Gastrocnemius medialis (tissue), 4 donors: ENCODE measurements at regions not wholly inside any gene's neighbourhood (a gene's known extent, or its start where the extent isn't known, plus 50 kb on each side); places are given as distances from the start of the nearest gene placed in this dataset.

Experiments
- ATAC-seq, 2 donors: fragments of 150-250 bp; one replicate each; pipeline ENCODE4 v1.9.1; 2016
- DNase-seq, 2 donors: peaks; one replicate each; pipeline ENCODE4 v3.0.0-alpha.2; 2019
- H3K27ac ChIP-seq, 4 donors: fragments of 200-600 bp; sonication (generic); 1 replicate in 1 of 4; 2 replicates in 3 of 4; pipeline ENCODE4 v1.5.1; 2016 to 2018; ENCODE audit warnings: mild to moderate bottlenecking in 2 of 4, moderate library complexity in 1 of 4
- H3K27me3 ChIP-seq, 3 donors: fragments of 200-600 bp; sonication (generic) in 2 of 3; 1 replicate in 1 of 3; 2 replicates in 2 of 3; pipeline versions ENCODE4 v1.5.1 to v1.6.0; 2016 to 2019; ENCODE audit warnings: mild to moderate bottlenecking in 1 of 3, moderate library complexity in 1 of 3
- H3K36me3 ChIP-seq, 2 donors: fragments of 200-600 bp; sonication (generic) in 1 of 2; one replicate each; pipeline ENCODE4 v1.5.1; 2017 to 2018
- H3K4me1 ChIP-seq, 2 donors: fragments of 200-600 bp; sonication (generic) in 1 of 2; one replicate each; pipeline ENCODE4 v1.5.1; 2016 to 2017; ENCODE audit warnings: mild to moderate bottlenecking in 2 of 2
- H3K4me3 ChIP-seq, 4 donors: fragments of 200-600 bp; sonication (generic) in 3 of 4; 1 replicate in 1 of 4; 2 replicates in 3 of 4; pipeline ENCODE4 v1.5.1; 2016 to 2019; ENCODE audit warnings: mild to moderate bottlenecking in 2 of 4
- H3K9me3 ChIP-seq, 3 donors: fragments of 200-600 bp; sonication (generic) in 2 of 3; 1 replicate in 1 of 3; 2 replicates in 2 of 3; pipeline ENCODE4 v1.5.1; 2016 to 2019
- POLR2A ChIP-seq, 2 donors: fragments of 450-650 bp; IDR thresholded peaks; one replicate each; pipeline ENCODE4 v1.6.1; 2017; ENCODE audit warnings: antibody characterized with exemption in 2 of 2, mild to moderate bottlenecking in 2 of 2, moderate library complexity in 2 of 2
- in situ Hi-C, 4 donors: fragments of 200-750 bp; cut with MboI; loops; one replicate each; pipeline versions ENCODE4 v1.15.0 to v1.8.0; 2017; ENCODE audit warnings: low sequenced_read_pairs in 4 of 4
- intact Hi-C: fragments of 100-400 bp; cut with DNase I; formaldehyde crosslinking; loops from one replicate; pipeline ENCODE4 v1.15.1; 2023; ENCODE audit warnings: low total_unique reads
- TF ChIP-seq, protein P1 (sequence below), 5 experiments: fragments of 450-650 bp in 3 of 5; fragments of 200-600 bp in 2 of 5; sonication (generic) in 2 of 5; IDR thresholded peaks in 4 of 5; conservative IDR thresholded peaks in 1 of 5; 1 replicate in 4 of 5; 2 replicates in 1 of 5; pipeline ENCODE4 v1.5.1; 2016 to 2019; ENCODE audit warnings: antibody characterized with exemption in 5 of 5, mild to moderate bottlenecking in 3 of 5, moderate library complexity in 3 of 5

DNA sequence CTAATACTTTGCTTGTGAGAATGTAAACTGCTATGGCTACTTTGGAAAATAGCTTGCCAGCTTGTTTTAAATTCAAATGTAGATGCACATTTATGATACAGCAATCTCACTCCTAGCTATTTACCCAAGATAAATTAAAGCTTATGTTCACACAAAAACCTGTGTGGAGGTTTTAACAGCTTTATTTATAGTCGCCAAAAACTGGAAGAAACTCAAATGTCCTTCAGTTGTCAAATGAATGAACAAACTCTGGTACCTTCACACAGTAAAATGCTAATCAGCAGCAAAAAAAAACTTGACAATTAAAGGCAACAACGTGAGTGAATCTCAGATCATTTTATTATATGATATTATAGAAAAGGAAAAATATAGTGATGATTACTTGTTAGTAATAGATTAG, 248.6 kb upstream of the NECTIN3 start:
- H3K4me3 ChIP-seq = no peak overlapping the region
- H3K27me3 ChIP-seq = no peaks in the 10 kb centered on the region
- DNase-seq = no peak
- H3K4me1 ChIP-seq = no peaks in the 10 kb centered on the region
- intact Hi-C loops = no loop called here
- in situ Hi-C loops = no loop called here
- H3K9me3 ChIP-seq = no peaks in the 10 kb centered on the region
- TF ChIP-seq, protein P1, sequence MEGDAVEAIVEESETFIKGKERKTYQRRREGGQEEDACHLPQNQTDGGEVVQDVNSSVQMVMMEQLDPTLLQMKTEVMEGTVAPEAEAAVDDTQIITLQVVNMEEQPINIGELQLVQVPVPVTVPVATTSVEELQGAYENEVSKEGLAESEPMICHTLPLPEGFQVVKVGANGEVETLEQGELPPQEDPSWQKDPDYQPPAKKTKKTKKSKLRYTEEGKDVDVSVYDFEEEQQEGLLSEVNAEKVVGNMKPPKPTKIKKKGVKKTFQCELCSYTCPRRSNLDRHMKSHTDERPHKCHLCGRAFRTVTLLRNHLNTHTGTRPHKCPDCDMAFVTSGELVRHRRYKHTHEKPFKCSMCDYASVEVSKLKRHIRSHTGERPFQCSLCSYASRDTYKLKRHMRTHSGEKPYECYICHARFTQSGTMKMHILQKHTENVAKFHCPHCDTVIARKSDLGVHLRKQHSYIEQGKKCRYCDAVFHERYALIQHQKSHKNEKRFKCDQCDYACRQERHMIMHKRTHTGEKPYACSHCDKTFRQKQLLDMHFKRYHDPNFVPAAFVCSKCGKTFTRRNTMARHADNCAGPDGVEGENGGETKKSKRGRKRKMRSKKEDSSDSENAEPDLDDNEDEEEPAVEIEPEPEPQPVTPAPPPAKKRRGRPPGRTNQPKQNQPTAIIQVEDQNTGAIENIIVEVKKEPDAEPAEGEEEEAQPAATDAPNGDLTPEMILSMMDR (IDR thresholded peaks at IDR 0.05 in 4 of 5, conservative IDR thresholded peaks at IDR 0.05 in 1 of 5) = no peak
- no peak for TF ChIP-seq POLR2A (IDR thresholded peaks at IDR 0.05)
- no peak for ATAC-seq
- H3K36me3 ChIP-seq = no peaks in the 10 kb centered on the region
- H3K27ac ChIP-seq = no peak overlapping the region

DNA sequence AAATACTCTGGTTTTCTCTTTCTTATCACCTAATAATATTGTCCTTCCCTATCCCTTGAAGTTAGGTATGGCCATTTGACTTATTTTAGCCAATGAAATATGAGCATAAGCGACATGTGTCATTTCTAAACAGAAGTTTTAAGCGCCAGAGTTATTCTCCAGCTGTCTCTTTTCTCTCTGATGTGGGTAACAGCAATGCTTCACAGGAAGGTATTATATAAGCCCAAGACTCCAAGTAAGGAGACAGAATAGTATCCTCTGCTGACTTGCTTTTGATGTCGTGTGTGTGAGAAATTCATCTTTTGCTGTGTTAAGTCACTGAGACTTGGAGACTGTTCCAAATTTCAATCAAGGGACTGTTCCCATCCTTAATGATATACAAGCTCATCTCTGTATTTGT, 224.6 kb upstream of the NECTIN3 start:
- DNase-seq = no peak
- Histone ChIP-seq H3K4me1 (no peaks in the 10 kb centered on the region), H3K27ac (no peak overlapping the region), H3K27me3 (no peaks in the 10 kb centered on the region), H3K36me3 (no peaks in the 10 kb centered on the region), H3K4me3 (no peak overlapping the region), H3K9me3 (no peaks in the 10 kb centered on the region)
- TF ChIP-seq, protein P1 (IDR thresholded peaks at IDR 0.05 in 4 of 5, conservative IDR thresholded peaks at IDR 0.05 in 1 of 5) = no peak
- TF ChIP-seq POLR2A (IDR thresholded peaks at IDR 0.05) = no peak
- in situ Hi-C loops (no loop called here), intact Hi-C loops (no loop called here)
- ATAC-seq = no peak

DNA sequence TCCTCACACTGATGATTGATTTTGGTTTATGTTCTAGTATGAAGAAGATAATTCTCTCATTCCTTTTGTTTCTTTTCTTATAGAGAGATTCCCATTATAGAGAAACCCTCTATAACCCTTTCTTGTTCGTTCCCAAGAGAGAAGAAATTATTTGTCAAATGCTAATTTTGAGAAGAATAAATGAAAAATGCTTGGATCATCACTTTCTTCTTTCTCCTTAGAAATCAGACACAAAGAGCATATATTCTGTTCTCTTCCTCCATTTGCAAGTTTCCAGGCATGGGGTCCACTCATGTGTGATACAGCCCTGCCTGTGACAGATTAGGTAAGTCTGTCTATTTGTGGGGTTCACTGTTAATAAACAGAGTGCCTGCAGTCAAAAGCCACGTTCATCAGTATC, 222.6 kb upstream of the NECTIN3 start:
- ATAC-seq = no peak
- intact Hi-C loops = no loop called here
- no peaks in the 10 kb centered on the region for H3K36me3 ChIP-seq

DNA sequence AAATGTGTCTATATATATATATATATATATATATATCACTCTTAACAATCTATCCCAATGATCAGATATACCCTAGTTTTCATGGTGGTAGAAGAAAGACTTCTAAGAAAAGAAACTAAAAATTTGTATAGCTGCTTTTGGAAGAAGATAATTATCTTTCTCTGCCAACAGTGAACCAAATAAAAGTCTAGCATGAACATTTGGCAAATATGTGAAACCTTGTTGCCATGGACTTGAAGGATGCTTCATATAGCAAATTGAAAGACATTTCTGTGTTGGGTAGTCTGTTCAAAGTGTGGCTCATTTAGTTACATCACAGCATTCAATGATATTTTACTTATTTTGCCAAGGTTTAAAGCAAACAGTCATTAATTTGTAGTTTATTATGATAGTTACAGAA, 219.9 kb upstream of the NECTIN3 start:
- no peak overlapping the region for H3K27ac ChIP-seq
- H3K9me3 ChIP-seq = no peaks in the 10 kb centered on the region
- H3K27me3 ChIP-seq = no peaks in the 10 kb centered on the region
- in situ Hi-C loops = no loop called here
- TF ChIP-seq, protein P1 (IDR thresholded peaks at IDR 0.05 in 4 of 5, conservative IDR thresholded peaks at IDR 0.05 in 1 of 5) = no peak
- TF ChIP-seq POLR2A (IDR thresholded peaks at IDR 0.05) = no peak
- intact Hi-C loops = no loop called here
- H3K4me3 ChIP-seq = no peak overlapping the region
- DNase-seq (no peak), ATAC-seq (no peak)
- H3K4me1 ChIP-seq = no peaks in the 10 kb centered on the region
- H3K36me3 ChIP-seq = no peaks in the 10 kb centered on the region

More for the DNA sequence above, 222.6 kb upstream of the NECTIN3 start:
- H3K27me3 ChIP-seq = no peaks in the 10 kb centered on the region
- no peaks in the 10 kb centered on the region for H3K9me3 ChIP-seq
- no peak for TF ChIP-seq POLR2A (IDR thresholded peaks at IDR 0.05)
- TF ChIP-seq, protein P1 (IDR thresholded peaks at IDR 0.05 in 4 of 5, conservative IDR thresholded peaks at IDR 0.05 in 1 of 5) = no peak
- DNase-seq = no peak
- in situ Hi-C loops = no loop called here
- H3K4me1 ChIP-seq = no peaks in the 10 kb centered on the region
- H3K27ac ChIP-seq = no peak overlapping the region
- H3K4me3 ChIP-seq = no peak overlapping the region

DNA sequence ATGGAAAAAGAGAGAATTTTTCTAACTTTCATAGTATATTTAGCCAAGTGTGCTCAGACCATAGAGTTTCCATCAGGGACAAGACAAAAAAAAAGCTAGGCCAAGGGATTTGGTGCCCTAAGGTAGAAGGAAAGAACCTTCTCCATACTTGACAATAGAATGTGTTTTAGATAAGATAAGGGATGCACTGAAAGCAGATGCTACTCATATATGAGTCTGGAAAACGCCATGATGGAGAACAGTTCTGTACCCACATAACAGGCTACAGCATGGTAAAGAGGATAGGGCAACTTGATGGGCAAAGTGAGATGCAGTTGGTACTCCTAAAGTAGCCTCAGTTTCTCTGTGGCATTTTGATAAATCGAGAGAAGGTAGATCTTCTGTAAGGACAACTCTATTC, 216.4 kb upstream of the NECTIN3 start:
- TF ChIP-seq, protein P1 (IDR thresholded peaks at IDR 0.05 in 4 of 5, conservative IDR thresholded peaks at IDR 0.05 in 1 of 5) = no peak
- no peak for TF ChIP-seq POLR2A (IDR thresholded peaks at IDR 0.05)
- ATAC-seq (no peak), DNase-seq (no peak)
- no peaks in the 10 kb centered on the region for H3K9me3 ChIP-seq
- no peaks in the 10 kb centered on the region for H3K4me1 ChIP-seq
- H3K27me3 ChIP-seq = no peaks in the 10 kb centered on the region
- no peak overlapping the region for H3K27ac ChIP-seq
- intact Hi-C loops = no loop called here
- no peaks in the 10 kb centered on the region for H3K36me3 ChIP-seq
- in situ Hi-C loops = no loop called here
- no peak overlapping the region for H3K4me3 ChIP-seq
